ENCODE measurements at regions not wholly inside any gene's neighbourhood (a gene's known extent, or its start where the extent isn't known, plus 50 kb on each side); places are given as distances from the start of the nearest gene placed in this dataset.

GRCh38 chr6:119539066-119539746 lies 189.6 kb upstream of the MAN1A1 start:
- H3K27me3 ChIP-seq (replicated peaks; ENCODE audit: insufficient read depth): no peaks in the 10 kb centered on the region
- no peak overlapping the region for H3K9ac ChIP-seq
- no peak for TF ChIP-seq EZH2phosphoT487 (IDR thresholded peaks at IDR 0.05; ENCODE audit: insufficient read depth, low read depth)
- no peak for TF ChIP-seq EZH2 (IDR thresholded peaks at IDR 0.05; ENCODE audit: insufficient read depth, poor library complexity, severe bottlenecking)
- H4K20me1 ChIP-seq (ENCODE audit: insufficient read depth): no peaks in the 10 kb centered on the region
- H3K4me3 ChIP-seq: no peak overlapping the region
- H3K9me2 ChIP-seq (ENCODE audit: insufficient read depth): no peaks in the 10 kb centered on the region
- peaks cover 16% of the 10 kb centered on the region for H3K4me1 ChIP-seq (ENCODE audit: insufficient read depth)
- no peaks in the 10 kb centered on the region for H3K36me3 ChIP-seq (ENCODE audit: low read depth)
- H2AFZ ChIP-seq: no peak overlapping the region
- DNase-seq: no peak
- H3K9me3 ChIP-seq (ENCODE audit: low read depth): no peaks in the 10 kb centered on the region
- H3F3A ChIP-seq (ENCODE audit: insufficient read depth): peaks cover 18% of the 10 kb centered on the region
- H3K4me2 ChIP-seq (ENCODE audit: unreplicated experiment): no peak overlapping the region
- no peaks in the 10 kb centered on the region for H3K79me2 ChIP-seq (ENCODE audit: insufficient read depth)
- H3K27ac ChIP-seq: no peak overlapping the region
- 99 to 100% methylated on average over 3 of the region's 3 CpGs for WGBS, 2 experiments (ENCODE audit: low coverage in 1 of 2, low lambda C conversion rate in 2 of 2, missing lambda C conversion rate in 2 of 2)
- in situ Hi-C loops (cut with MboI): no loop called here

- no peak for TF ChIP-seq EZH2phosphoT487 (IDR thresholded peaks at IDR 0.05; ENCODE audit: insufficient read depth, low read depth)
- TF ChIP-seq EZH2 (IDR thresholded peaks at IDR 0.05; ENCODE audit: insufficient read depth, poor library complexity, severe bottlenecking): no peak
- Histone ChIP-seq H3K79me2 (ENCODE audit: insufficient read depth) (no peaks in the 10 kb centered on the region), H3K9me2 (ENCODE audit: insufficient read depth) (no peaks in the 10 kb centered on the region), H3K36me3 (ENCODE audit: low read depth) (no peaks in the 10 kb centered on the region), H3K27ac (no peak overlapping the region), H3F3A (ENCODE audit: insufficient read depth) (peaks cover 13% of the 10 kb centered on the region), H3K4me1 (ENCODE audit: insufficient read depth) (peaks cover 23% of the 10 kb centered on the region), H3K4me2 (ENCODE audit: unreplicated experiment) (no peak overlapping the region), H2AFZ (no peak overlapping the region), H3K9me3 (ENCODE audit: low read depth) (no peaks in the 10 kb centered on the region), H4K20me1 (ENCODE audit: insufficient read depth) (no peaks in the 10 kb centered on the region), H3K27me3 (replicated peaks; ENCODE audit: insufficient read depth) (no peaks in the 10 kb centered on the region), H3K4me3 (no peak overlapping the region), H3K9ac (no peak overlapping the region)
- DNase-seq: no peak
- 95 to 99% methylated on average over 5 of the region's 5 CpGs for whole genome bisulfite sequencing, 2 experiments (ENCODE audit: low coverage in 1 of 2, low lambda C conversion rate in 2 of 2, missing lambda C conversion rate in 2 of 2)
- in situ Hi-C loops (cut with MboI): no loop called here
Observed at GRCh38 chr6:119536666-119537065, 187.1 kb upstream of the MAN1A1 start.

- no peak overlapping the region for H3K9ac ChIP-seq
- H2AFZ ChIP-seq: no peak overlapping the region
- in situ Hi-C loops (cut with MboI): no loop called here
- H3K36me3 ChIP-seq (ENCODE audit: low read depth): no peaks in the 10 kb centered on the region
- no peak overlapping the region for H3K4me2 ChIP-seq (ENCODE audit: unreplicated experiment)
- H3F3A ChIP-seq (ENCODE audit: insufficient read depth): peaks cover 8% of the 10 kb centered on the region; the same call in 1 of the 2 replicates
- no peaks in the 10 kb centered on the region for H3K79me2 ChIP-seq (ENCODE audit: insufficient read depth)
- 92 to 93% methylated on average over 1 of the region's 1 CpG for WGBS, 2 experiments (ENCODE audit: low coverage in 1 of 2, low lambda C conversion rate in 2 of 2, missing lambda C conversion rate in 2 of 2)
- H3K9me2 ChIP-seq (ENCODE audit: insufficient read depth): no peaks in the 10 kb centered on the region
- DNase-seq: no peak
- H3K27me3 ChIP-seq (replicated peaks; ENCODE audit: insufficient read depth): no peaks in the 10 kb centered on the region
- no peaks in the 10 kb centered on the region for H3K9me3 ChIP-seq (ENCODE audit: low read depth)
- no peak for TF ChIP-seq EZH2phosphoT487 (IDR thresholded peaks at IDR 0.05; ENCODE audit: insufficient read depth, low read depth)
- no peak for TF ChIP-seq EZH2 (IDR thresholded peaks at IDR 0.05; ENCODE audit: insufficient read depth, poor library complexity, severe bottlenecking)
- peaks cover 13% of the 10 kb centered on the region for H3K4me1 ChIP-seq (ENCODE audit: insufficient read depth)
- no peak overlapping the region for H3K27ac ChIP-seq
- no peak overlapping the region for H3K4me3 ChIP-seq
- H4K20me1 ChIP-seq (ENCODE audit: insufficient read depth): no peaks in the 10 kb centered on the region
Observed at GRCh38 chr6:119535332-119535731, 185.8 kb upstream of the MAN1A1 start.

GRCh38 chr6:119533603-119534279 lies 184.2 kb upstream of the MAN1A1 start:
- Histone ChIP-seq H3K79me2 (ENCODE audit: insufficient read depth) (no peaks in the 10 kb centered on the region), H3K4me2 (ENCODE audit: unreplicated experiment) (peak overlapping the region; percentile 44), H3K4me3 (no peak overlapping the region), H3K27ac (no peak overlapping the region), H3K4me1 (ENCODE audit: insufficient read depth) (peaks cover 13% of the 10 kb centered on the region), H4K20me1 (ENCODE audit: insufficient read depth) (no peaks in the 10 kb centered on the region), H3K9me3 (ENCODE audit: low read depth) (no peaks in the 10 kb centered on the region), H3K9ac (no peak overlapping the region), H3K9me2 (ENCODE audit: insufficient read depth) (no peaks in the 10 kb centered on the region), H3K36me3 (ENCODE audit: low read depth) (no peaks in the 10 kb centered on the region), H3K27me3 (replicated peaks; ENCODE audit: insufficient read depth) (no peaks in the 10 kb centered on the region), H2AFZ (no peak overlapping the region), H3F3A (ENCODE audit: insufficient read depth) (peaks cover 8% of the 10 kb centered on the region; the same call in 1 of the 2 replicates)
- 16 to 17% methylated on average over 5 of the region's 5 CpGs for WGBS, 2 experiments (ENCODE audit: low coverage in 1 of 2, low lambda C conversion rate in 2 of 2, missing lambda C conversion rate in 2 of 2)
- TF ChIP-seq EZH2 (IDR thresholded peaks at IDR 0.05; ENCODE audit: insufficient read depth, poor library complexity, severe bottlenecking) (no peak), EZH2phosphoT487 (IDR thresholded peaks at IDR 0.05; ENCODE audit: insufficient read depth, low read depth) (0 out of 2 replicates have a peak, but pooled peaks have one; percentile 26)
- peak; percentile 89 for DNase-seq
- in situ Hi-C loops (cut with MboI): no loop called here
